Myocyte (in vitro differentiated cells): ENCODE measurements at regions not wholly inside any gene's neighbourhood (a gene's known extent, or its start where the extent isn't known, plus 50 kb on each side); places are given as distances from the start of the nearest gene placed in this dataset.

Source experiments
- DNase-seq: peaks from one replicate; pipeline ENCODE4 v3.0.0-alpha.2; 2012; ENCODE audit warnings: low read depth

GRCh38 chr7:134561-135256, 57.7 kb upstream of the FAM20C start:
- DNase-seq = no peak

DNA sequence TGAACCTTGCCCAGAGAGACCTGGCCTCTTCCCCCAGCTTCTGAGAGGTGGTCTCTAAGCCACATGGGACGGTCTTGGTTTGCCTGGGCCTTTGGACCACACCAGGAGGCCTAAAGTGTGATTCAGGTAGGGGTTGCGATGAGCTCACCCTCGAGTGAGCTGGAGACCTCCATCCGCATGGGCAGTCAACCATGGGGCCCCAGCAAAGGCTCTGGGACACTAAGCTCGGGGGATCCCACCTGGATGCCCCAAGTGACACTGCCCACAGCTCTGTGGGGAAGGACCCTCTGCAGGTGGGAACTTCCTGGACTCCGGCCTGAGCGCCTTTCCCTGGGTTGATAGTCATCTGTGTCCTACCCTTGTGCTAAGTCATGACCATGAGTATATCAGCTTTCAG, 57.1 kb upstream of the FAM20C start:
- no peak for DNase-seq

- no peak for DNase-seq
These were observed 56.4 kb upstream of the FAM20C start for GRCh38 chr7:135731-136645.

GRCh38 chr7:137094-137891, 55.1 kb upstream of the FAM20C start:
- DNase-seq = no peak

- DNase-seq = no peak
These were observed 53.2 kb upstream of the FAM20C start for GRCh38 chr7:139131-139530.

DNA sequence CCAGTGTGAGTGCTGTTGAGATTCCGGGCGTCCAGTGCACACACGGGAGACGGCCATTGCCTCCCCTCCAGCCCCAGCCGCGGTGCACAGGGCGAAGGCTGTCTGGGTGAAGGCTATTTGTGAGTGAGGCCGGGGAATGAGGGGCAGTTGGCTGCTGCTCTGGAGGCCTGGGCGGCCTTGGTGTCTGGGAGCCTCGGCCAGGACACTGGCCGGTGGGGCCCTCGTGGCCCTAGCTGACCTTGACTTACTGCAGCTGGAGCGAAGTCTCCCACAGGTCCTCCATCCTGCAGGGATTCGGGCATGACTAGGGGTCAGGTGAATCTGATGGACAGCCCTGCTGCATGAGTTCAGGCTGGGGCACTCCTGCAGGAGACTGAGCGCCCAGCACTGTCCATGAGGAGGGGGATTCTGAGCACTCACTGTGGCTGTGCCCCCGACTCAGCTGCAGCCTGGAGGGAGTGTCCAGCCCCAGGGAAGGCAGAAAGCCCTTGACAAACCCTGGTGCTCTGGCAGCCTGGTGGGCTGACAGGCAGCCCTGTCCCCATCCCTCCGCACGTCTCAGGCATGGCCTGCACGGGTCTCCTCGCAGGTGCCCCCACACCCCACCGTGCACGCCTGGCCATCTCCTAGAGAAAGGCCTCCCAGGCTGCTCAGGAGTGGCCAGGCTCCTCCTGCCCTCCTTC, 52.7 kb upstream of the FAM20C start:
- no peak for DNase-seq

- DNase-seq = no peak
These were observed 51.4 kb upstream of the FAM20C start for GRCh38 chr7:140996-141395.

DNA sequence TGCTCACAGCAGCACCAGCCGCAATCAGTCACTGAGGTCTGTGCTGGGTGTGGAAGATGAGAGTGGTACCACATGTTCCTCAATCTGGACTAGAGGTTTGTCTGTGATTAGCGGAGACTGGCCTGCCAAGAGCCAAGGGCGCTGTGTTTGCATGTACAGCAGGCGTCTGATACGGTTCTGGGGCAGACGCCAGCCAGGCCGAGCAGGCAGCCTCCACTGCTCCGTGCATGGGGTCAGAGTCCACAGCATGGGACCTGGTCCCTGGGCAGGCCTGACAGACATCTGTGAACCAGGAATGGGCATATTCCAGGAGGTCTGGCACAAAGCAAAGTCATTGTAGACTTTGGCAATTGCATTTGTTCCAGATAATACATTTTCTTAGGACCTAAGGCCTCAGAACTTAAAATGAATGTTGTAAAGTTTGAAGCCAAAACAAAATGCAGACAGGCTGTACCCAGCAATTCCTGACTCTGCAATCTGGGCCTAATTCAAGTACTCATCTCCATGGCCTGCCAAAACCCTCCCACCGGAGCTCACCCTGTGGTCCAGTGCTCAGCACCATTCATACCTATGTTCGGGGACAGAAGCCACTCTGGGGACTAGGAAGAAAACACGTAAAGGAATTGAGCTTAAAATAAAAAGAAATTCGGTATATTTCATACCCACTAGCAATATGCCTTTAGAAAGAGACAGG, 50.0 kb upstream of the FAM20C start:
- no peak for DNase-seq
